ENCODE measurements at regions not wholly inside any gene's neighbourhood (a gene's known extent, or its start where the extent isn't known, plus 50 kb on each side); places are given as distances from the start of the nearest gene placed in this dataset.
A peak's percentile ranks its signal among the peaks of the same experiment; 100 is the strongest.

DNA sequence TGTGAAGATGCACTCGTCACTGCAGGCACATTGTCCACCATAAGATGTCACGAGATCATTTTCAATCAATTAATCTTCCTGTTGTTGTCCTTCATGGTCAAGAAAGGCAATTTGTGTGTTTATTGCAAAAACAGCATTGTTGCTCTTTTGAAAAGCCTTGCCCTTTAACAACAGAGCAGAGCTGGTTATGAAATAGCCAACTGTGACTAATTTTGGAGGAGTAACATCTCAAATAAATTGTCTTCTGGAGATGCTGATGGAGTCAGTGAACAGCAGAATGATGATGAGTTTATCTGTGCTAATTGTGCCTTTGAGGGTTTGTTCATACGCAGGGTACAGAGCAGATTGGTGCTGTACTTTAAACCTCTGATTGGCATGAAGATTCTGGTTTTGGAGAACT lies 88.3 kb upstream of the E2F7 start:
- H3K4me3 ChIP-seq (ENCODE audit: control insufficient read depth, low read depth, low read length) = no peak overlapping the region
- peak; percentile 60 for DNase-seq (ENCODE audit: low read depth)
- TF ChIP-seq, protein P1, sequence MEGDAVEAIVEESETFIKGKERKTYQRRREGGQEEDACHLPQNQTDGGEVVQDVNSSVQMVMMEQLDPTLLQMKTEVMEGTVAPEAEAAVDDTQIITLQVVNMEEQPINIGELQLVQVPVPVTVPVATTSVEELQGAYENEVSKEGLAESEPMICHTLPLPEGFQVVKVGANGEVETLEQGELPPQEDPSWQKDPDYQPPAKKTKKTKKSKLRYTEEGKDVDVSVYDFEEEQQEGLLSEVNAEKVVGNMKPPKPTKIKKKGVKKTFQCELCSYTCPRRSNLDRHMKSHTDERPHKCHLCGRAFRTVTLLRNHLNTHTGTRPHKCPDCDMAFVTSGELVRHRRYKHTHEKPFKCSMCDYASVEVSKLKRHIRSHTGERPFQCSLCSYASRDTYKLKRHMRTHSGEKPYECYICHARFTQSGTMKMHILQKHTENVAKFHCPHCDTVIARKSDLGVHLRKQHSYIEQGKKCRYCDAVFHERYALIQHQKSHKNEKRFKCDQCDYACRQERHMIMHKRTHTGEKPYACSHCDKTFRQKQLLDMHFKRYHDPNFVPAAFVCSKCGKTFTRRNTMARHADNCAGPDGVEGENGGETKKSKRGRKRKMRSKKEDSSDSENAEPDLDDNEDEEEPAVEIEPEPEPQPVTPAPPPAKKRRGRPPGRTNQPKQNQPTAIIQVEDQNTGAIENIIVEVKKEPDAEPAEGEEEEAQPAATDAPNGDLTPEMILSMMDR (conservative IDR thresholded peaks at IDR 0.05; ENCODE audit: control insufficient read depth, insufficient read depth, low read depth, low read length) = no peak

DNA sequence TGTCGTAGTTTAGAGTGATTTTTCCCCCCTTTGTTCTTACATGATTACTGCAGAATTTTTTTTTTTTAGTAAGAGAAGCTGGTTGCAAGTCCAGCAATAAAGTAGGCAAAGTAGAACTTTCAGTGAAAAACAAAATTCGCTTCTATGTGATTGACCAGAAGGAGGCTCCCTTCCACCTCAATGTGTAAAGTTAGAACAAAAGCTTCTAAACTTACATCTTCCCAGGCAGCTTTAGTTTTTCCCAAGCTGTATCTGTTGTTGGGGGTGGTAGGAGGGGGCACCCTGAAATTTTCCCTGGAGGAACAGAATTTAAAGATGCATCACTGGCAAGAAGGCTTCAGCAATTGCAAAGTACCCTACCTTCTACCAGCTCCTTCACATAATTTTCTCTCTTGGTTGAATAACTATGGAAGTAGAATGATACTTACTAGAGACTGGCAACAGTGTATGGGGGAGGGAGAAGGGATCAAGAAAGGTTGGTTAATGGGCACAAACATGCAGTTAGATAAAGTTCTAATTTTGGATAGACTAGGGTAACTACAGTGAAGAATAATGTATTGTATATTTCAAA lies 87.3 kb upstream of the E2F7 start:
- H3K4me3 ChIP-seq (ENCODE audit: control insufficient read depth, low read depth, low read length) = no peak overlapping the region
- TF ChIP-seq, protein P1 (conservative IDR thresholded peaks at IDR 0.05; ENCODE audit: control insufficient read depth, insufficient read depth, low read depth, low read length) = peak; percentile 77
- peak; percentile 70 for DNase-seq (ENCODE audit: low read depth)

DNA sequence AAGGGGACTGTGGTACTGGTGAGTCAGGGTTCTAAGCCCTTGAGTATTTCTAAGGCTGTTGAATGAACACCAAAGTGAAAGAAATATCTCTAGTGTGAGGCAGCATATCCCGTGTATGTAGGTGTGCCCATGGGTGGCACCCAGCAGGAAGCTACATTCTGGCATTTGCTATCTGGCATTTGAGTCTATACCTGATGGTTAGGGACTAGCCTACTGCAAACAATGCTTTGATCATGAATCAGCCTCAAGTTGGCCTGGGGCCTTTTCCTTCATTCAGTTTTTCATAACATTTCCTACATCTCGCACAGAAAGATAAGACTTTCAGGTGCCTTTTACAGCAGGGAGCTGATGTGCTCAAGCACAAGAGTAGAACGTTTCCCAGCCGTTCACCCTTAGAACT lies 85.7 kb upstream of the E2F7 start:
- no peak for DNase-seq (ENCODE audit: low read depth)
- TF ChIP-seq, protein P1 (conservative IDR thresholded peaks at IDR 0.05; ENCODE audit: control insufficient read depth, insufficient read depth, low read depth, low read length) = no peak
- H3K4me3 ChIP-seq (ENCODE audit: control insufficient read depth, low read depth, low read length) = no peak overlapping the region

DNA sequence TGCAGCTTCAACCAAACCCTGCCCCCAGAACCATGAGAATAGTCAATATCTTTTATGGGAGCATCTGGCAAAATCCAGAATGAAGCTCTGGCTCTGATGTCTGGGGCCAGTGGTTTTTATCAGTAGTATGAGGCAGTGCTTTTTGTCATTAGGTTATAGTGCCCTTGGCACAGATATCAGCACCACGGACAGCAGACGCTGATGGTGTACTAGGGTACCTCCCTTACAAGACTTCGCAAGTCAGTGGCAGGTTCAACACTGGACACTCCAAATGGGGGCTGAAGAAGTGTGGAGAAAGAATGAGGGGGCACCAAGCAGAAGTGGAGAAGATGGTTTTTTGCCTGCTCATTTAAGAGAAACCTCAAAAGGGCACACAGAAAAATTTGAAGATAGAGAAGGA lies 68.2 kb upstream of the E2F7 start:
- no peak overlapping the region for H3K4me3 ChIP-seq (ENCODE audit: control insufficient read depth, low read depth, low read length)
- TF ChIP-seq, protein P1 (conservative IDR thresholded peaks at IDR 0.05; ENCODE audit: control insufficient read depth, insufficient read depth, low read depth, low read length) = no peak
- DNase-seq (ENCODE audit: low read depth) = peak; percentile 65

DNA sequence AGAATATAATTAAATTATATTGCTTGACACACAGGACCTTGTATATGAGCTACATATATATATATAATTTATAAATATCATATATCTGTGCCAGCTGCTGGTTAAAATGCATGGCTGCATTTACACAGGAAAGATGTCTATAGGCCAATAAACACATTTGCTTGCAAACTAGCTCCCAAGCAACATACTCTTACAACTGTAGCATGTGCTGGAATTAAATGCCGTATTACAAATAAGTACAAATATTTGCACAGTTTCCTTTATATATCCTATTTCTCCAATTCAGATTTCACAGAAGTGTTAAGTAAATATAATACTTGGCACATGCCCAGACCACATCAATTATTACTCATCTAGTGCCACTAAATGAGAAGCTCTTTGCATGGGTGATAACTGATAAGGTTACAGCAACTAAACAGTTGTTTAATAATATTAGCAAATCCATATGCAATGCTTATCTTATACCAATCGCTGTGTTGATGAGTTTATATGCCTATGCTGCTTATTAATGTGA lies 66.7 kb upstream of the E2F7 start:
- no peak overlapping the region for H3K4me3 ChIP-seq (ENCODE audit: control insufficient read depth, low read depth, low read length)

DNA sequence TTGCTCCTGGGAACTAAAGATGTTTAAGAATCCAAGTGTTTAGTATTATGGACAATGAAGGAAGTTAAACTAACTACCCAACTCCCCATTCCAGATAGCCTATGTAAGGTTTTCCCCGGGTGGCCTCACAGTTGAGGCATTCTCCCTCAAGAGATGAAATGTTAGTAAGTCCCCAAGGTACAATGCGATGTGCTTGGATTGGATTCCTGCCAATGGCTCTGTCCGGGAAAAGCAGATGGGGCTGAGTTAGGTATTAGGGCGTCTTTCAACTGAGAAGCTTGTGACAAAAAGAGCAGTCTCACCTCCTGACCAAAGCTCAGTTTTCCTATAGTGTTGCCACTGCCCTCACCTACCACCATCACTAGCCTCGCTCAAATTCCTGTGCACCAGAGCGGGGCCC lies 64.8 kb upstream of the E2F7 start:
- H3K4me3 ChIP-seq (ENCODE audit: control insufficient read depth, low read depth, low read length) = no peak overlapping the region
- TF ChIP-seq, protein P1 (conservative IDR thresholded peaks at IDR 0.05; ENCODE audit: control insufficient read depth, insufficient read depth, low read depth, low read length) = no peak
- DNase-seq (ENCODE audit: low read depth) = peak; percentile 31

More for the DNA sequence above, 66.7 kb upstream of the E2F7 start:
- TF ChIP-seq, protein P1 (conservative IDR thresholded peaks at IDR 0.05; ENCODE audit: control insufficient read depth, insufficient read depth, low read depth, low read length) = no peak
- no peak for DNase-seq (ENCODE audit: low read depth)
